Small intestine (tissue), 7 donors: ENCODE measurements at regions not wholly inside any gene's neighbourhood (a gene's known extent, or its start where the extent isn't known, plus 50 kb on each side); places are given as distances from the start of the nearest gene placed in this dataset.

Experiments
- DNase-seq, 2 donors: peaks; one replicate each; pipeline versions ENCODE4 v3.0.0 to v3.0.0-alpha.2; 2013
- FAIRE-seq: peaks from 2 replicates; lab custom pipeline; 2012; peaks lifted over from hg19 to GRCh38; lab: Jason Lieb, UNC
- H3K27ac ChIP-seq, 3 donors: one replicate each; pipeline ENCODE4 v1.5.1; 2013; ENCODE audit warnings: low read length in 2 of 3, mild to moderate bottlenecking in 2 of 3, control low read depth in 1 of 3, inconsistent platforms in 1 of 3, low read depth in 1 of 3, moderate library complexity in 1 of 3
- H3K27me3 ChIP-seq, 3 donors: one replicate each; pipeline ENCODE4 v1.6.1; 2013; ENCODE audit warnings: low read length in 3 of 3, inconsistent platforms in 1 of 3; ENCODE audit not compliant: control insufficient read depth in 3 of 3, insufficient read depth in 3 of 3
- H3K36me3 ChIP-seq, 3 donors: one replicate each; pipeline ENCODE4 v1.6.1; 2013; ENCODE audit warnings: low read length in 3 of 3, inconsistent platforms in 1 of 3, low read depth in 1 of 3, mild to moderate bottlenecking in 1 of 3, moderate library complexity in 1 of 3; ENCODE audit not compliant: control insufficient read depth in 3 of 3, insufficient read depth in 2 of 3
- H3K4me1 ChIP-seq, 3 donors: one replicate each; pipeline ENCODE4 v1.6.1; 2013; ENCODE audit warnings: low read length in 2 of 3, inconsistent platforms in 1 of 3, low read depth in 1 of 3, mild to moderate bottlenecking in 1 of 3, moderate library complexity in 1 of 3; ENCODE audit not compliant: control insufficient read depth in 3 of 3, insufficient read depth in 2 of 3
- H3K4me3 ChIP-seq, 3 donors: one replicate each; pipeline ENCODE4 v1.5.1; 2013; ENCODE audit warnings: low read length in 3 of 3, control low read depth in 1 of 3, inconsistent platforms in 1 of 3, low read depth in 1 of 3, mild to moderate bottlenecking in 1 of 3, moderate library complexity in 1 of 3
- H3K9me3 ChIP-seq, 2 donors: one replicate each; pipeline ENCODE4 v1.6.1; 2013; ENCODE audit warnings: low read depth in 1 of 2, low read length in 1 of 2; ENCODE audit not compliant: control insufficient read depth in 2 of 2, insufficient read depth in 1 of 2
- WGBS, 3 donors: extraction: QIAGEN DNeasy Blood & Tissue Kit; methylation state at CpG; one replicate each; pipeline ENCODE4 v1.1.7; 2013; 5-methylcytosine and 5-hydroxymethylcytosine counted together
- donor health status: healthy with polysubstance abuse.
- donor health status: control.
- donor health status: control.
- donor health status: Bipolar disorder and iron deficiency.
- donor health status: healthy.

DNA sequence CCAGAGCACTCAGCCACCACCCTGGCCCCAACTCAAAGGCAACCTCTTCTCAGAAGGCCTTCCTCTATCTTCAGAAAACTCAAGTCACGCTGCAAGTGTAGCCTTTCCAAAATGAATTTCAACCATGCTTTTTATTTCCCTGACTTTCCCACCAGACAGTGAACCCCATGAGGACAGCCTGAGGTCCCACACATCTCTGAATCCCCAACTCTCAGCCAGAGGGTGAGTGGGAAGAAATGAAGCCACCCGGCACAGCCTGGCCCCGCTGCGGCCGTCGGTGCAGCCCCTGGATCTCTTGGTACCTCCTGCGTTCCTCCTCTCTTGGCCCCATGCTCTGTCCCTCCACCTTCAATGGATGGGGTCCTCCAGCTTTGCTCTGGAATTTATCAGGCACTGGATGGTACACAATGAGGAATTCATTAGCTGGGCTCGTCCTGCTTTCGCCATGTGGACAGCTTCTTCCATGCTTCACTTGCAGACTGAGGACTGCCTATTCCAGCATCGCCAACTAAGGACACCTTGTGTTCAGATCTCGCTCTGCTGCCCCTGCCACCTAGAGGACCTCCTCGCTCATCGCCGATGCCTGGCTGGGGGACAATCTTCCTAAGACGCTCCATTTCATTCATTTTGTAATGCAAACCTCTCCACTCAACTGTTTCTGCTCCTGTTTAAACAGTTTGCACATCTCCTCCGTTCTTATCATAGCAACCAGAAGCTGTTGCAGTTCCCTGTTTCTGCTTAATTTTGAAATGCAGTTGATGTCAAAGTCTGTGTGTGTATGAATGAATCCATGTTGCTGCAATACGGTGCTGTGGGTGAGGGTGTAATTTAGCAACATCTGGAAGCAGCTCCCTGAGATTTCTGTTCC lies 672.1 kb downstream of the TBC1D22A start:
- DNase-seq (no peak), FAIRE-seq (no peak)
- WGBS, 3 donors = 85 to 89% (median 88%) methylated on average over 17 of the region's 17 CpGs
- H3K4me1 ChIP-seq = no peaks in the 10 kb centered on the region
- no peaks in the 10 kb centered on the region for H3K36me3 ChIP-seq
- H3K27me3 ChIP-seq = no peaks in the 10 kb centered on the region
- H3K4me3 ChIP-seq = no peak overlapping the region
- H3K9me3 ChIP-seq = peaks cover 0 to 2% of the 10 kb centered on the region in 2 donors
- no peak overlapping the region for H3K27ac ChIP-seq

DNA sequence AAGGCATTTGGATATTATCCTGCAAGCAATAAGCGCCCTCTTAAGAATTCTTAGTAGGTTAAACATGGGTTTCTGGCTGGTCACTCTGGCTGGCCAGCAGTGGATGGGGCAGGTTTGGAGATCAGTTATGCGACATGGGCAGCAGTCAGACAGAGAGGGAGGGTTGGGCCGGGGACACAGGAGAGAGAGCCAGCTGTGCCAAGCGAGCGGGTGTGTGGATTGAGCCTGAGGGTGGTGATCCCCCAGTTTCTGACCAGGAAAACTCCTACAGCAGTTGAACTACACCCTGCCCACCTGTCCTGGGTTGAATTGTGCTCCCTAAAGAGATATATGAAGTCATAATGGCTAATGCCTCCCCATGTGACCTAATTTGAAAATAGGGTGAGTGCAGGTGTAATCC lies 671.2 kb downstream of the TBC1D22A start:
- Histone ChIP-seq H3K27ac (no peak overlapping the region), H3K4me1 (no peaks in the 10 kb centered on the region), H3K4me3 (no peak overlapping the region), H3K9me3 (peaks cover 0 to 2% of the 10 kb centered on the region in 2 donors), H3K27me3 (no peaks in the 10 kb centered on the region), H3K36me3 (no peaks in the 10 kb centered on the region)
- 77 to 88% (median 80%) methylated on average over 5 of the region's 5 CpGs for WGBS, 3 donors
- no peak for DNase-seq
- FAIRE-seq = no peak

DNA sequence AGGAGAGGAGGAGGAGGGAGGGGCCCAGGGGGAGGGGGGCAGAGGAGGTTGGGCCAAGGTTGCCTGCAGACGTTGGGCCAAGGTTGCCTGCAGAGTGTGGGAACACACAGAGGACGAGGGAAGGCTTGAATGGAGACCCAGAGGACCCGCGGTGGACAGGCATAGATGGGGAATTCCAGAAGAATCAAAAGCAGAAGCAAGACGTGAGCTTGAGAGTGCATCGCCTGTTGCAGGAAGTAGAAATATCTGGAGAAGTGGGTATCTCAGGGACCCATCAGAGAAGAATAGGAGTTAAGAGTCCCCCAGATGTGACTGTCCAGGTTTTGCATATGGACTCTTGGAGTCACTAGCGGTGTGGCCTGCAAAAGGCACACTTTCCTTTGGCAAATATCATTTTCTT lies 670.2 kb downstream of the TBC1D22A start:
- Histone ChIP-seq H3K9me3 (peaks cover 0 to 2% of the 10 kb centered on the region in 2 donors), H3K4me3 (no peak overlapping the region), H3K36me3 (no peaks in the 10 kb centered on the region), H3K4me1 (no peaks in the 10 kb centered on the region), H3K27ac (no peak overlapping the region), H3K27me3 (no peaks in the 10 kb centered on the region)
- WGBS, 3 donors = 62 to 68% (median 66%) methylated on average over 7 of the region's 7 CpGs
- FAIRE-seq = no peak
- DNase-seq = no peak

DNA sequence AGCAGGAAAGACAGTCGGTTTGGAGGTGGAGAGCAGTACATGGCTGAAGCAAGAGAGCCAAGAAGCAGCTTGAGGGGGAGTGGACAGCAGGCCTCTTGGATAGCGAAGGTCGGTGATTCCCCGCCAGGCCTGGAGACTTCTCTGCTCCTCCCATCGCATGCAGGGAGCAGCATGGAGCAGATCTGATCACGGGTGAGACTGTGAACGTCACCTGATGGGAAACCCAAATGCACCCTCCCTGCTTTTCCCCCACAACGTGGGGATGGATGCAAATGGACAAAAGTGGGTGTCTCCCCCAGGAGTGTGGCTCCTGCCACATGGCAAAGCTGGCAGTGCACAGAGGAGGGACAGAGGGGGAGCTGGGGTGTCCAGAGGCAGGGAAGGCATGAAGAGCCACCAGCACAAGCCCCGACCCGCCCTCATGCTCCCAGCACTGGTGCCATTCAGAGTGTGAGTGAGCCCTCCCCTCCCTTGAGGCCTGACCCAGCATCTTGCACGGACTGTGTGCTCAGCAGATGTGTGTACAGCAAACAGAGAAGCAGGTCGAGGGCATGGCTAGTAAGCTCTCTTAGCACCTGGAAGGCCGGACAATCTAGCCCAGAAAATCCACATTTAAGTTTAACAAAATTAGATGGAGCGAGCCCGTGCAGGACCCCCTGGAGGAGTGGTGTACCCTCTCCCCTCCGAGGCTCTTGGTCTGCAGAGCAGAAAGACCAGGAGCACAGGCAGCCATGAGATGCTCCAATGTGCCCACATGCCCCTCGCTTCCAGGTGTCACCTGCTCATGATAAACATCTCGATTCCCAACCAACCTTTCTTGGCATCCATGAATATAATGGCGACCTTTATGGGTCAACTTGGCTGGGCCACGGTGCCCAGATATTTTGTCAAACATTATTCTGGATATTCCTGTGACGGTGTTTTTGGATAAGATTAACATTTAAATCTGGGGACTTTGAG lies 661.7 kb downstream of the TBC1D22A start:
- Histone ChIP-seq H3K9me3 (peaks cover 0 to 4% of the 10 kb centered on the region in 2 donors), H3K4me1 (no peaks in the 10 kb centered on the region), H3K36me3 (no peaks in the 10 kb centered on the region), H3K27ac (no peak overlapping the region), H3K27me3 (peaks cover 0 to 2% (median 0%) of the 10 kb centered on the region in 3 donors), H3K4me3 (no peak overlapping the region)
- WGBS, 3 donors = 68 to 80% (median 73%) methylated on average over 21 of the region's 21 CpGs
- FAIRE-seq = no peak
- DNase-seq = no peak

DNA sequence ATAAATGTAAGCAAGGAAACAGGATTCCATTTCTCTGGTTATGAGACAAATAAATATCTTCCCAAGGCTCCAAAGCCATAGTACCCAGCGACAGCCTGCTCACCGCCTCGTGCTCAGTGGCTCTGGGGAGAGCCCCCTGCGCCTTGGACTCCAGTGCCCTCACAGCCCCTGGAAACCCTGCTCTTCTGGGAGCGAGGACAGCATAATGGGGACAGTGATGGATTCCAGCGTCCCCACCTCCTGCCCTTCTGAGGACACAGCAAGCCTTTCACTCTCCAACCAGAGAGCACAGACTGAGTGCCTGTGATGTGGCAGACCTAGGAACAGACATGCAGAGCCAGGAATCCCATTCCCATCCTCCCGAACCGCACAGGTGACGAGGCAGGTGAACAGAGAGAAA lies 660.8 kb downstream of the TBC1D22A start:
- no peak overlapping the region for H3K4me3 ChIP-seq
- H3K36me3 ChIP-seq = no peaks in the 10 kb centered on the region
- WGBS, 3 donors = 73 to 76% (median 76%) methylated on average over 9 of the region's 9 CpGs
- FAIRE-seq = no peak
- H3K27me3 ChIP-seq = peaks cover 0 to 2% (median 0%) of the 10 kb centered on the region in 3 donors
- DNase-seq = no peak
- no peaks in the 10 kb centered on the region for H3K4me1 ChIP-seq
- peaks cover 0 to 4% of the 10 kb centered on the region in 2 donors for H3K9me3 ChIP-seq
- no peak overlapping the region for H3K27ac ChIP-seq

DNA sequence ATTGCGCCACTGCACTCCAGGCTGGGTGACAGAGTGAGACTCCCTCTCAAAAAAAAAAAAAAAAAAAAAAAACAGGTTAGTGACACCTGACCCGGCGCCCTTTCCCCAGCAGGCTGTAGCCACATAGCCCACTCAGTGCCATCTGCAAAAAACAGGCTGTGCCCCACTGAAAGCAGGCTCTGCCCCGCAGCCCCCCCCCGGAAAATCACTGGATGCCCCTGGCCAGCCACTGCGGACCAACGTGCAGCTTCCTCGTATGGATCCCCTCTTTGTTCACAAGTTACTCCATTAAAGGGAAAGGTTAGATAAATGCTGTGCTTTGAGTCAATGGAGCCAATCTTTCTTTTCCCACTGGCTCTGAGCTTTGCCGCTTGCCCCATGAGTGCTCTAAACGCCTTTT lies 660.3 kb downstream of the TBC1D22A start:
- 86 to 91% (median 88%) methylated on average over 8 to 10 of the region's 10 CpGs for WGBS, 3 donors
- H3K4me3 ChIP-seq = no peak overlapping the region

DNA sequence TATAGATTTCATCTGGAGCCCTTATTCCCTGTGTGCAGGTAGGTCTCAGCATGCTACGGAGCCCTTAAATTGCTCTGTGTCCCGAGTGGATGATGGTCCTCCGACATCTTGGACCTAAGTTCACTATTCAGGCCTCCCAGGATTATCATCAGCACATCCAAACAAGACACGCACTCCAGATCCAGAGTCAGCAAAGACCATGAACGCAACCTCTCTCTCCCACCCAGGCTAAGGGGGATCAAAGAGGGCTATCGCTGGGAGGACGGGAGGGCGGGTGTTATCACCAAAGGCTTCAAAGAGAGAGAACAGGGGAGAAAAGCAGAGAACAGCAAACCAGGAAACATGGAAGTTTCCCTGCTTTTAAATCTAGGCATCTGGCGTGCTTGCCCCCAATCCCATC lies 659.4 kb downstream of the TBC1D22A start:
- FAIRE-seq (no peak), DNase-seq (no peak)
- H3K4me3 ChIP-seq = no peak overlapping the region
- WGBS, 3 donors = 83 to 87% (median 83%) methylated on average over 9 of the region's 9 CpGs
- no peaks in the 10 kb centered on the region for H3K36me3 ChIP-seq
- H3K27ac ChIP-seq = no peak overlapping the region
- H3K4me1 ChIP-seq = no peaks in the 10 kb centered on the region
- H3K9me3 ChIP-seq = peaks cover 2 to 4% of the 10 kb centered on the region in 2 donors
- peaks cover 0 to 2% (median 0%) of the 10 kb centered on the region in 3 donors for H3K27me3 ChIP-seq

More for the DNA sequence above, 660.3 kb downstream of the TBC1D22A start:
- FAIRE-seq (no peak), DNase-seq (no peak)
- H3K4me1 ChIP-seq = no peaks in the 10 kb centered on the region
- H3K36me3 ChIP-seq = no peaks in the 10 kb centered on the region
- peaks cover 2 to 4% of the 10 kb centered on the region in 2 donors for H3K9me3 ChIP-seq
- H3K27me3 ChIP-seq = peaks cover 0 to 2% (median 0%) of the 10 kb centered on the region in 3 donors
- H3K27ac ChIP-seq = no peak overlapping the region

DNA sequence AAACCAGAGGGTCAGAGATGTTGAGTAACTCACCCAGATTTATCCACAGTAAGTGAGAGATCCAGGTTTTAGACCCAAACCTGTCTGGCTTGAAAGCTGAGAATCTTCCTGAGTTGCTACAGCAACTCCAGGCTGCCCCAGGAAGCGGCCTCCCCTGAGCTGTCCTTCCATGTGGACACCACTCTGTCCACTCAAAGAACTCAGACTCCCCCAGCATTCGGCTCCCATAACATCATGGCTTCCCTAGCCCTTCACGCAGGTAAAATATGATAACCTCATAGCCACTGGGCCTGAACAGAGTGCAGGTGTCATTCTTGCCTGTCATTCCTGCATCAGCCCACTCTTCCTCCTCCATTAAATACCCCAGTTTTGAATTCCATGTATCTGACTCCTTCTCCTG lies 657.8 kb downstream of the TBC1D22A start:
- no peak for FAIRE-seq
- no peak overlapping the region for H3K4me3 ChIP-seq
- H3K27ac ChIP-seq = no peak overlapping the region
- no peak for DNase-seq
- WGBS, 3 donors = 72 to 82% (median 74%) methylated on average over 3 of the region's 3 CpGs
- H3K27me3 ChIP-seq = peaks cover 0 to 2% (median 0%) of the 10 kb centered on the region in 3 donors
- peaks cover 2 to 4% of the 10 kb centered on the region in 2 donors for H3K9me3 ChIP-seq
- no peaks in the 10 kb centered on the region for H3K36me3 ChIP-seq
- H3K4me1 ChIP-seq = no peaks in the 10 kb centered on the region
